ENCODE measurements at regions not wholly inside any gene's neighbourhood (a gene's known extent, or its start where the extent isn't known, plus 50 kb on each side); places are given as distances from the start of the nearest gene placed in this dataset.

DNA sequence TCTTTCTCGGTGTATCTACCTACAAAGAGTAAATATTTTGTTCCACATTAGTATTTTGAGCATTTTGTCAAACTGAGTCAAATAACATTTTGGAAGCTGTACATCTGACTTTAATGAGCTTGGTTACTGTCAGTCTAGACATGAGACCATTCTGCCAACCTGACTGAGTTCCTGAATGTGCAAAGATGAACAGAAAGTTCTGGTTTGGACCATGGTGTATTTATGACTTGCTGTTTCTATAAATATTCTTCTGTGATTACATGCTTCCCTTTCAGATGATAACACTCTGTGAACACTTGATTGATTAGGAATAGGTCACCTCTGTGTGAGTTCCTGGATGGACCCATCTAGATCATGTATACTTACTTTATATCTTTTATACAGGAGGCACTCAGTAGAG lies 827.8 kb downstream of the VRK1 start:
- Histone ChIP-seq H3K27ac (no peak overlapping the region), H3K4me3 (no peak overlapping the region), H3K36me3 (ENCODE audit: low read depth) (no peaks in the 10 kb centered on the region), H3K4me1 (ENCODE audit: insufficient read depth) (no peaks in the 10 kb centered on the region), H2AFZ (no peak overlapping the region), H3K9me3 (ENCODE audit: low read depth) (no peaks in the 10 kb centered on the region), H3F3A (ENCODE audit: insufficient read depth) (no peaks in the 10 kb centered on the region), H3K27me3 (replicated peaks; ENCODE audit: insufficient read depth) (no peaks in the 10 kb centered on the region), H3K9me2 (ENCODE audit: insufficient read depth) (no peaks in the 10 kb centered on the region), H3K79me2 (ENCODE audit: insufficient read depth) (no peaks in the 10 kb centered on the region), H4K20me1 (ENCODE audit: insufficient read depth) (no peaks in the 10 kb centered on the region), H3K9ac (no peak overlapping the region), H3K4me2 (ENCODE audit: unreplicated experiment) (no peak overlapping the region)
- WGBS, 2 experiments (ENCODE audit: low coverage in 1 of 2, low lambda C conversion rate in 2 of 2, missing lambda C conversion rate in 2 of 2), result 29% methylated on average over 1 of the region's 1 CpG
- no peak for TF ChIP-seq EZH2 (IDR thresholded peaks at IDR 0.05; ENCODE audit: insufficient read depth, poor library complexity, severe bottlenecking)
- TF ChIP-seq EZH2phosphoT487 (IDR thresholded peaks at IDR 0.05; ENCODE audit: insufficient read depth, low read depth), result no peak
- no peak for DNase-seq
- in situ Hi-C loops (cut with MboI), result no loop called here

- Histone ChIP-seq H3K9ac (no peak overlapping the region), H3K9me3 (ENCODE audit: low read depth) (no peaks in the 10 kb centered on the region), H3F3A (ENCODE audit: insufficient read depth) (no peaks in the 10 kb centered on the region)
Observed at GRCh38 chr14:97625477-97625876, 828.3 kb downstream of the VRK1 start.

DNA sequence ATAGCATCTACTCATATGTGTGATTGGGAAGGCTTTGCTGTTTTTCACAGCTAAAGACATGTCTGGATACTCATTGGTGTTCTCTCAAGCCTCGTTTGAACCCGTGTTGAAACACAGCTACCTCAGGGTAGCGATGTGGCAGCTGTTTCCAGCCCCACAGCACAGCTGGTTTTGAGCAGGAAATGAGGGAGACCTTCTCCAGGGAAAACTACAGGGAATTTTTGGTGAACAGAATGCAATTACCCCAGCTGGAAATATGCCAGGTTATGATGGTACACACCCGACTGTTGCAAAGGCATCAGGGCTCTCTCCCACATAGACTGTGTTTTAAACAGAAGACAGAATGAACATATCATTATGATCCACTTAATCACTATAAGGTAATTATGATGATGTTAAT lies 828.9 kb downstream of the VRK1 start:
- Histone ChIP-seq H3K9ac (no peak overlapping the region), H2AFZ (no peak overlapping the region), H3K9me2 (ENCODE audit: insufficient read depth) (no peaks in the 10 kb centered on the region), H3K4me1 (ENCODE audit: insufficient read depth) (no peaks in the 10 kb centered on the region), H3K4me2 (ENCODE audit: unreplicated experiment) (no peak overlapping the region), H3K27me3 (replicated peaks; ENCODE audit: insufficient read depth) (no peaks in the 10 kb centered on the region), H3K36me3 (ENCODE audit: low read depth) (no peaks in the 10 kb centered on the region), H3K9me3 (ENCODE audit: low read depth) (no peaks in the 10 kb centered on the region), H3K79me2 (ENCODE audit: insufficient read depth) (no peaks in the 10 kb centered on the region), H3K4me3 (no peak overlapping the region), H3K27ac (no peak overlapping the region), H4K20me1 (ENCODE audit: insufficient read depth) (no peaks in the 10 kb centered on the region), H3F3A (ENCODE audit: insufficient read depth) (no peaks in the 10 kb centered on the region)
- in situ Hi-C loops (cut with MboI), result no loop called here
- no peak for TF ChIP-seq EZH2phosphoT487 (IDR thresholded peaks at IDR 0.05; ENCODE audit: insufficient read depth, low read depth)
- DNase-seq, result no peak
- WGBS, 2 experiments (ENCODE audit: low coverage in 1 of 2, low lambda C conversion rate in 2 of 2, missing lambda C conversion rate in 2 of 2), result 11% methylated on average over 4 of the region's 4 CpGs

More at GRCh38 chr14:97625477-97625876, 828.3 kb downstream of the VRK1 start:
- H3K36me3 ChIP-seq (ENCODE audit: low read depth), result no peaks in the 10 kb centered on the region
- no peaks in the 10 kb centered on the region for H3K4me1 ChIP-seq (ENCODE audit: insufficient read depth)
- no peaks in the 10 kb centered on the region for H3K27me3 ChIP-seq (replicated peaks; ENCODE audit: insufficient read depth)
- H4K20me1 ChIP-seq (ENCODE audit: insufficient read depth), result no peaks in the 10 kb centered on the region
- H3K4me2 ChIP-seq (ENCODE audit: unreplicated experiment), result no peak overlapping the region
- DNase-seq, result no peak
- H3K4me3 ChIP-seq, result no peak overlapping the region
- H3K27ac ChIP-seq, result no peak overlapping the region
- in situ Hi-C loops (cut with MboI), result no loop called here
- H3K79me2 ChIP-seq (ENCODE audit: insufficient read depth), result no peaks in the 10 kb centered on the region
- WGBS, 2 experiments (ENCODE audit: low coverage in 1 of 2, low lambda C conversion rate in 2 of 2, missing lambda C conversion rate in 2 of 2), result 3 to 8% methylated on average over 3 of the region's 3 CpGs
- no peaks in the 10 kb centered on the region for H3K9me2 ChIP-seq (ENCODE audit: insufficient read depth)
- H2AFZ ChIP-seq, result no peak overlapping the region
- TF ChIP-seq EZH2phosphoT487 (IDR thresholded peaks at IDR 0.05; ENCODE audit: insufficient read depth, low read depth), result no peak
- TF ChIP-seq EZH2 (IDR thresholded peaks at IDR 0.05; ENCODE audit: insufficient read depth, poor library complexity, severe bottlenecking), result no peak

- in situ Hi-C loops (cut with MboI), result no loop called here
- Histone ChIP-seq H3K27ac (no peak overlapping the region), H2AFZ (no peak overlapping the region), H3K4me2 (ENCODE audit: unreplicated experiment) (no peak overlapping the region), H3K36me3 (ENCODE audit: low read depth) (no peaks in the 10 kb centered on the region), H3K79me2 (ENCODE audit: insufficient read depth) (no peaks in the 10 kb centered on the region), H3K9me3 (ENCODE audit: low read depth) (no peaks in the 10 kb centered on the region), H3K4me1 (ENCODE audit: insufficient read depth) (no peaks in the 10 kb centered on the region), H3K4me3 (no peak overlapping the region), H3K27me3 (replicated peaks; ENCODE audit: insufficient read depth) (no peaks in the 10 kb centered on the region), H3K9ac (no peak overlapping the region), H3K9me2 (ENCODE audit: insufficient read depth) (no peaks in the 10 kb centered on the region), H3F3A (ENCODE audit: insufficient read depth) (no peaks in the 10 kb centered on the region), H4K20me1 (ENCODE audit: insufficient read depth) (no peaks in the 10 kb centered on the region)
- no peak for DNase-seq
- no peak for TF ChIP-seq EZH2phosphoT487 (IDR thresholded peaks at IDR 0.05; ENCODE audit: insufficient read depth, low read depth)
- no peak for TF ChIP-seq EZH2 (IDR thresholded peaks at IDR 0.05; ENCODE audit: insufficient read depth, poor library complexity, severe bottlenecking)
- WGBS, 2 experiments (ENCODE audit: low coverage in 1 of 2, low lambda C conversion rate in 2 of 2, missing lambda C conversion rate in 2 of 2), result 47 to 50% methylated on average over 5 of the region's 5 CpGs
Observed at GRCh38 chr14:97630249-97630648, 833.1 kb downstream of the VRK1 start.

- TF ChIP-seq EZH2phosphoT487 (IDR thresholded peaks at IDR 0.05; ENCODE audit: insufficient read depth, low read depth) (no peak), EZH2 (IDR thresholded peaks at IDR 0.05; ENCODE audit: insufficient read depth, poor library complexity, severe bottlenecking) (no peak)
- Histone ChIP-seq H3K9me3 (ENCODE audit: low read depth) (no peaks in the 10 kb centered on the region), H3K9ac (no peak overlapping the region), H3K36me3 (ENCODE audit: low read depth) (no peaks in the 10 kb centered on the region), H3K4me1 (ENCODE audit: insufficient read depth) (no peaks in the 10 kb centered on the region), H3K4me2 (ENCODE audit: unreplicated experiment) (no peak overlapping the region), H3K4me3 (no peak overlapping the region), H4K20me1 (ENCODE audit: insufficient read depth) (no peaks in the 10 kb centered on the region), H3K27ac (no peak overlapping the region), H3K9me2 (ENCODE audit: insufficient read depth) (no peaks in the 10 kb centered on the region), H3K79me2 (ENCODE audit: insufficient read depth) (no peaks in the 10 kb centered on the region), H3K27me3 (replicated peaks; ENCODE audit: insufficient read depth) (no peaks in the 10 kb centered on the region), H2AFZ (no peak overlapping the region), H3F3A (ENCODE audit: insufficient read depth) (no peaks in the 10 kb centered on the region)
- DNase-seq, result no peak
- in situ Hi-C loops (cut with MboI), result no loop called here
- 13 to 30% methylated on average over 4 of the region's 4 CpGs for WGBS, 2 experiments (ENCODE audit: low coverage in 1 of 2, low lambda C conversion rate in 2 of 2, missing lambda C conversion rate in 2 of 2)
Observed at GRCh38 chr14:97633131-97633738, 836.1 kb downstream of the VRK1 start.

Measured in GM23248 (cell line).